DND-41 (cell line): ENCODE measurements at regions not wholly inside any gene's neighbourhood (a gene's known extent, or its start where the extent isn't known, plus 50 kb on each side); places are given as distances from the start of the nearest gene placed in this dataset.

Source experiments
- CTCF ChIP-seq: IDR thresholded peaks from 2 replicates; pipeline ENCODE4 v1.5.1; 2012; ENCODE audit warnings: borderline replicate concordance, low read length, moderate library complexity, mild to moderate bottlenecking; ENCODE audit not compliant: poor library complexity, severe bottlenecking; ENCODE audit errors: extremely low read depth
- EZH2 ChIP-seq: IDR thresholded peaks from 3 replicates; pipeline ENCODE4 v1.6.1; 2012; ENCODE audit warnings: borderline replicate concordance, low read depth, mild to moderate bottlenecking, moderate library complexity, low read length, inconsistent platforms; ENCODE audit not compliant: severe bottlenecking

- TF ChIP-seq CTCF (no peak), EZH2 (no peak)
Measured at GRCh38 chr15:91523596-91523995, 329.9 kb upstream of the SLCO3A1 start.
